Ovary (tissue), 3 donors: ENCODE measurements at regions not wholly inside any gene's neighbourhood (a gene's known extent, or its start where the extent isn't known, plus 50 kb on each side); places are given as distances from the start of the nearest gene placed in this dataset.

Source experiments
- CTCF ChIP-seq, 3 donors: fragments of 450-650 bp in 2 of 3; fragments of 200-600 bp in 1 of 3; IDR thresholded peaks; one replicate each; pipeline versions ENCODE4 v1.5.1 to v1.8.0; 2016 to 2022; ENCODE audit warnings: antibody characterized with exemption in 3 of 3, mild to moderate bottlenecking in 1 of 3
- POLR2A ChIP-seq: fragments of 450-650 bp; IDR thresholded peaks from one replicate; pipeline ENCODE4 v1.6.1; 2017; ENCODE audit warnings: antibody characterized with exemption, mild to moderate bottlenecking, moderate library complexity
- donor health status: DM: no; HTN: no; CAD: no.

GRCh38 chr7:13682626-13683025 lies 306.8 kb downstream of the ETV1 start:
- TF ChIP-seq CTCF (IDR thresholded peaks at IDR 0.05) (no peak), POLR2A (no peak)
